Esophagus muscularis mucosa (tissue), 4 donors: ENCODE measurements at regions not wholly inside any gene's neighbourhood (a gene's known extent, or its start where the extent isn't known, plus 50 kb on each side); places are given as distances from the start of the nearest gene placed in this dataset.
"Not testable (repeated sequence)": the region's sequence is repeated elsewhere in the genome, so short reads cannot be mapped to it uniquely, and the experiment has no call there.

Source experiments
- DNase-seq: peaks from one replicate; pipeline ENCODE4 v3.0.0-alpha.2; 2017; ENCODE audit errors: extremely low spot score
- H3K27ac ChIP-seq, 4 donors: fragments of 200-600 bp; sonication (generic); replicated peaks in 1 of 4; 1 replicate in 3 of 4; 2 replicates in 1 of 4; pipeline ENCODE4 v1.5.1; 2016 to 2019; ENCODE audit warnings: mild to moderate bottlenecking in 1 of 4
- H3K27me3 ChIP-seq, 4 donors: fragments of 200-600 bp; sonication (generic); one replicate each; pipeline versions ENCODE4 v1.5.1 to v1.6.0; 2016 to 2019
- H3K36me3 ChIP-seq, 4 donors: fragments of 200-600 bp; sonication (generic); one replicate each; pipeline ENCODE4 v1.5.1; 2016 to 2019
- H3K4me1 ChIP-seq, 4 donors: fragments of 200-600 bp; sonication (generic); one replicate each; pipeline ENCODE4 v1.5.1; 2016 to 2019
- H3K4me3 ChIP-seq, 4 donors: fragments of 200-600 bp; sonication (generic); 1 replicate in 2 of 4; 2 replicates in 2 of 4; pipeline ENCODE4 v1.5.1; 2016 to 2019; ENCODE audit warnings: mild to moderate bottlenecking in 4 of 4, moderate library complexity in 1 of 4
- H3K9me3 ChIP-seq, 4 donors: fragments of 200-600 bp; sonication (generic); 1 replicate in 3 of 4; 2 replicates in 1 of 4; pipeline ENCODE4 v1.5.1; 2016 to 2019
- CTCF ChIP-seq, 3 experiments: fragments of 200-600 bp in 2 of 3; fragments of 450-650 bp in 1 of 3; sonication (generic) in 2 of 3; IDR thresholded peaks; one replicate each; pipeline ENCODE4 v1.5.1; 2017 to 2019; ENCODE audit warnings: antibody characterized with exemption in 3 of 3, mild to moderate bottlenecking in 2 of 3, moderate library complexity in 1 of 3
- EP300 ChIP-seq: sonication (generic); formaldehyde crosslinking; IDR thresholded peaks from one replicate; pipeline ENCODE4 v1.6.1; 2017; ENCODE audit warnings: antibody characterized with exemption
- POLR2A ChIP-seq: fragments of 450-650 bp; IDR thresholded peaks from one replicate; pipeline ENCODE4 v1.6.1; 2017; ENCODE audit warnings: antibody characterized with exemption, moderate library complexity, mild to moderate bottlenecking, low read depth
- POLR2AphosphoS5 ChIP-seq, 2 donors: sonication (generic); formaldehyde crosslinking; IDR thresholded peaks; one replicate each; pipeline ENCODE4 v1.6.1; 2017; ENCODE audit warnings: antibody characterized with exemption in 2 of 2
- WGBS: methylation state at CpG from one replicate; pipeline ENCODE4 v1.1.5; 2018; 5-methylcytosine and 5-hydroxymethylcytosine counted together
- intact Hi-C: fragments of 100-400 bp; cut with DNase I; formaldehyde crosslinking; loops from one replicate; pipeline ENCODE4 v1.15.1; 2023

- peaks cover 0 to 4% (median 0%) of the 10 kb centered on the region in 4 donors for H3K9me3 ChIP-seq
- peaks cover 0 to 9% (median 3%) of the 10 kb centered on the region in 4 donors for H3K4me1 ChIP-seq
- H3K4me3 ChIP-seq = no peak overlapping the region
- DNase-seq = no peak
- intact Hi-C loops = no loop called here
- no peaks in the 10 kb centered on the region for H3K36me3 ChIP-seq
- H3K27me3 ChIP-seq = no peaks in the 10 kb centered on the region
- H3K27ac ChIP-seq = no peak overlapping the region
- TF ChIP-seq POLR2A = no peak
- TF ChIP-seq EP300 = no peak
- no peak for TF ChIP-seq CTCF (IDR thresholded peaks at IDR 0.05)
- no peak for TF ChIP-seq POLR2AphosphoS5 (IDR thresholded peaks at IDR 0.05)
These were observed 58.1 kb downstream of the ATXN7L3B start for GRCh38 chr12:74595696-74596095.

- Histone ChIP-seq H3K9me3 (peaks cover 0 to 4% (median 0%) of the 10 kb centered on the region in 4 donors), H3K27me3 (no peaks in the 10 kb centered on the region), H3K36me3 (no peaks in the 10 kb centered on the region), H3K4me1 (peaks cover 0 to 9% (median 3%) of the 10 kb centered on the region in 4 donors), H3K27ac (no peak overlapping the region), H3K4me3 (no peak overlapping the region)
- DNase-seq = no peak
- no peak for TF ChIP-seq POLR2AphosphoS5 (IDR thresholded peaks at IDR 0.05)
- no peak for TF ChIP-seq CTCF (IDR thresholded peaks at IDR 0.05)
- TF ChIP-seq POLR2A = no peak
- TF ChIP-seq EP300 = no peak
- intact Hi-C loops = no loop called here
These were observed 61.2 kb downstream of the ATXN7L3B start for GRCh38 chr12:74598819-74599218.

GRCh38 chr12:74599932-74600331 is 62.3 kb downstream of the ATXN7L3B start:
- Histone ChIP-seq H3K36me3 (no peaks in the 10 kb centered on the region), H3K9me3 (peaks cover 0 to 4% (median 0%) of the 10 kb centered on the region in 4 donors), H3K27ac (no peak overlapping the region), H3K4me1 (peaks cover 0 to 9% (median 3%) of the 10 kb centered on the region in 4 donors), H3K27me3 (no peaks in the 10 kb centered on the region), H3K4me3 (no peak overlapping the region)
- DNase-seq = no peak
- TF ChIP-seq POLR2A = no peak
- no peak for TF ChIP-seq CTCF (IDR thresholded peaks at IDR 0.05)
- TF ChIP-seq EP300 = no peak
- TF ChIP-seq POLR2AphosphoS5 (IDR thresholded peaks at IDR 0.05) = no peak
- 50% methylated on average over 1 of the region's 1 CpG for WGBS
- intact Hi-C loops = no loop called here

GRCh38 chr12:74600817-74601216 is 63.2 kb downstream of the ATXN7L3B start:
- H3K27me3 ChIP-seq, DNase-seq, H3K27ac ChIP-seq, H3K4me1 ChIP-seq, H3K9me3 ChIP-seq, intact Hi-C loops, H3K4me3 ChIP-seq, H3K36me3 ChIP-seq: not testable (repeated sequence)

GRCh38 chr12:74602881-74603672 is 65.4 kb downstream of the ATXN7L3B start:
- intact Hi-C loops = no loop called here
- WGBS = 81% methylated on average over 2 of the region's 2 CpGs
- no peak for DNase-seq
- H3K9me3 ChIP-seq = peaks cover 0 to 4% (median 0%) of the 10 kb centered on the region in 4 donors
- H3K27ac ChIP-seq = no peak overlapping the region
- TF ChIP-seq EP300 (no peak), POLR2A (no peak), CTCF (IDR thresholded peaks at IDR 0.05) (no peak), POLR2AphosphoS5 (IDR thresholded peaks at IDR 0.05) (no peak)
- no peaks in the 10 kb centered on the region for H3K4me1 ChIP-seq
- H3K4me3 ChIP-seq = no peak overlapping the region
- no peaks in the 10 kb centered on the region for H3K36me3 ChIP-seq
- H3K27me3 ChIP-seq = no peaks in the 10 kb centered on the region
